ENCODE measurements at regions not wholly inside any gene's neighbourhood (a gene's known extent, or its start where the extent isn't known, plus 50 kb on each side); places are given as distances from the start of the nearest gene placed in this dataset.
A peak's percentile ranks its signal among the peaks of the same experiment; 100 is the strongest.
"Not testable (repeated sequence)": the region's sequence is repeated elsewhere in the genome, so short reads cannot be mapped to it uniquely, and the experiment has no call there.

- DNase-seq (ENCODE audit: low read depth, low spot score): no peak
- no peak overlapping the region for H3K4me3 ChIP-seq (ENCODE audit: low read length)
These were observed 62.5 kb downstream of the SMIM38 start for GRCh38 chr11:69218271-69218682.

- no peak for DNase-seq (ENCODE audit: low read depth, low spot score)
- H3K4me3 ChIP-seq (ENCODE audit: low read length): no peak overlapping the region
These were observed 63.4 kb downstream of the SMIM38 start for GRCh38 chr11:69218946-69219720.

DNA sequence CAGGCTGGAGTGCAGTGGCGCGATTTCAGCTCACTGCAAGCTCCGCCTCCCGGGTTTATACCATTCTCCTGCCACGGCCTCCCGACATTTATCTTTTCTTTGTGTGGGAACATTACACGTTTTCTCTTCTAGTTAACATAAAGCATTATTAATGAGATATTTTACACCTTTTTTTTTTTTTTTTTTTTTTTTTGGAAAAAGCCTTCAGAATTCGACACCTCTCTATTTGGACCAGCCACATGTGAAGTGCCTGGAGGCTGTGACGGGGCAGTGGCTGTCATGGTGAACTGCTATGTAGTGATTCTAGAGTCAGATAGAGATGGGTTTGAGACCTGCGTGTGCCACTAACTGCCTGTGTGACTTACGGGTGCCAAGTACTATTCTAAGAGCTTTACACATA is 64.3 kb downstream of the SMIM38 start:
- DNase-seq (ENCODE audit: low read depth, low spot score): no peak

GRCh38 chr11:69220561-69221051 is 64.9 kb downstream of the SMIM38 start:
- no peak overlapping the region for H3K4me3 ChIP-seq (ENCODE audit: low read length)
- DNase-seq (ENCODE audit: low read depth, low spot score): no peak

More for the DNA sequence above, 64.3 kb downstream of the SMIM38 start:
- no peak overlapping the region for H3K4me3 ChIP-seq (ENCODE audit: low read length)

DNA sequence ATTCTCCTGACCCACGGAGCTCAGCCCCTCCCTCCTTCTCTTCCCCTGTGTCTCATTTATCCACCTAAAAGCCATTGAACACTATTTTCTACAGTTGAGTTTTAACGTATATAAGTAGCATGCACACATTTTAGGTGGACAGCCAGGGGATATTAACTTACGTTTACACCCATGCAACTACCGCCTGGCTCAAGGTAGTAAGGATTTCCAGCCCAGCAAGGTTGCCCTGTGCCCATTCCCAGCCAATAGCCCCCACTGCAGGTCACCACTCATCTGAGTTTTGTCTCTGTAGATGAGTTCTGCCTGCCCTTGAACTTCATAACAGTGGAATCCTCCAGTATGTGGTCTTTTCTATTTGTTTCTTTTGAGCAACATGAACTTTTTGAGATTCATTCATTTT is 65.4 kb downstream of the SMIM38 start:
- H3K4me3 ChIP-seq (ENCODE audit: low read length): no peak overlapping the region
- no peak for DNase-seq (ENCODE audit: low read depth, low spot score)

GRCh38 chr11:69221636-69222035 is 65.9 kb downstream of the SMIM38 start:
- not testable (repeated sequence) for H3K4me3 ChIP-seq (ENCODE audit: low read length); DNase-seq (ENCODE audit: low read depth, low spot score)

GRCh38 chr11:69227271-69227670 is 66.7 kb upstream of the MYEOV start:
- H3K4me3 ChIP-seq (ENCODE audit: low read length): no peak overlapping the region
- DNase-seq (ENCODE audit: low read depth, low spot score): no peak

GRCh38 chr11:69229511-69229910 is 64.4 kb upstream of the MYEOV start:
- no peak for DNase-seq (ENCODE audit: low read depth, low spot score)
- no peak overlapping the region for H3K4me3 ChIP-seq (ENCODE audit: low read length)

DNA sequence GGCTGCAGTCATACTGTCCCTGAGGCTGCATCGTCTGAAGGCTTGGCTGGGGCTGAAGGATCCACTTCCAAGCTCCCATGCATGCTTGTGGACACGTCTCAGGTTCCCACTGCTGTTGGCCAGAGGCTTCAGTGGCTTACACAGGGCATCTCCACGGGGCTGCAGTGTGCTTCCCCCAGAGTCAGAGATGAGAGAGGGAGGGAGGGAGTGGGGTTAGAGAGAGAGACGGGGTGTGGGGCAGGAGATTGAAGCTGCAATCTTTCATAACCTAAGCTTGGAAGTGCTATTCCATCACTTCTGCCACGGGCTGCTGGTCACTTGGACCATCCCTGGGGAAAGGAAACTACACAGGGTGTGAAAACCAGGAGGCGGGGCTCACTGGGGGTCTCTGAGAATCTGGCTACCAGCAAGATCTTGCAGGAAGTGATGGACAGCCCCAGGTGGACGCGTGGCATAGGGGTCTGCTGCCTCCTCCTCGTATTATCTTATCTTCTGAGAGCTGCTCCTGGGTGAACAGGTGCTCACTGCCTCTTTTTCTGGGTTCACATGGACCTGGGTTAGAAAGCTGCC is 63.0 kb upstream of the MYEOV start:
- no peak overlapping the region for H3K4me3 ChIP-seq (ENCODE audit: low read length)
- DNase-seq (ENCODE audit: low read depth, low spot score): no peak

DNA sequence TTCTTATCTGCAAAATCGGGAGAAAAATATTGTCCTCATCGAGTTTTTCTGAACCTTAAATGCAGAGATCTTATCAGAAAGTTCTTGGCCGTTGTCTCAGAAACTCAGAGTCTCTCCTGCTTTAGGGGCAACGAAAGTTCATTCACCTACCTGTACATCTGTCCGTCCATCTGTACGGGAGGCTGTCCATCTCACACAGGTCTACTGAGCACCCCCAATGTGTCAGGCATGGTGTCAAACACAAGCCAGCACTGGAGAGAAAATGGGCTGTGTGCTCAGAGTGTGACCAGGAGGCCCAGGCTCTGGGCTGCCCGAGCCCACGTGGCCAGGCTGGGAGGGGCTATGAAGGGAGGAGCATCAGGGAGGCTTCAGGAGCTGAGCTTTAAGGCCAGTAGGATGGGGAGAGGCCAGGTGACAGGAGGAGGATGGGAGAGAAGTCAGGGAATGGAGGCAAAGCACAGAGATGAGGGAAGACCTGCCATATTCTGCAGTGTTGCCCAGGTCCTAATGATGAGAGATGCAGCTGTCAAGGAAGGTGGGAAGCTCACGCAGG is 62.4 kb upstream of the MYEOV start:
- DNase-seq (ENCODE audit: low read depth, low spot score): no peak
- no peak overlapping the region for H3K4me3 ChIP-seq (ENCODE audit: low read length)

- no peak overlapping the region for H3K4me3 ChIP-seq (ENCODE audit: low read length)
- DNase-seq (ENCODE audit: low read depth, low spot score): no peak
These were observed 60.9 kb upstream of the MYEOV start for GRCh38 chr11:69232821-69233743.

DNA sequence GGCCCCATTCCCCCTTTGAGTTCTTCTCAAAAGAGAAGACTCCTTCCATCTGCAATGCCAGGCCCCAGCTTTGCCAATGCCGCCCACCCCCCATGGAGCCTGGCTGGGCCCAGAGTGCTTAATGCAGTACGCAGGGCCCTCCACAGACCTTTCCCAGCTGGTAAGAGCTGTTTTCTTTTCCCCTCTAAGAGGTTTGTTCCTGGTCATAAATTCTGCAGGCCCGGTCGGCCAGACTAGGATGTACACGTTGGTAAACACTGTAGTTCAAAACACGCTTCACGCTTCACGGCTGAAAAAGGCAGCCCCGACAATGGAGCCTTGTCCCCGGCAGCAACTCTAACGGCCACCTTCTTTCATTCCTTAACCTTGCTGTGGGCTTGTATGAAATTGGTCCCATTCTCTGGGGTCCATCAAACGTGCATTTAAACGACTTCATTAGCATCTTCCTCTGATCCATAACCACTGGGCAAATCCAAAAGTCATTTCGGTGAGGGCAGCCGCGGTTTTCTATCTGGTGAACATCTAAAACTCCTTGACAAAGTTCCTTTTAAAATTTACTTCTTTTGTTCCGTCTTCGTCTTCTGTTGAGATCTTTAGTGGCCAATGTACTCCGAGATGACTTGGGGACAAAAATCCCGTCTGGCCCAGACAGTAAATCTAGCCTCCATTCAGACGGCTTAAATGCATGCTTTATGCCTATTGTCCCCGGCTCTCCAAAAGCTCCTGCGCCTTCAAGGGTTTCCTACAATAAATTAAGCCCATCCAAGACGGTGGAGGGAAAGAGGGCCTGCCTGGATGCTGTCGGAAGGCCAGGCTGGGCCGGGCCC is 60.0 kb upstream of the MYEOV start:
- no peak for DNase-seq (ENCODE audit: low read depth, low spot score)
- H3K4me3 ChIP-seq (ENCODE audit: low read length): no peak overlapping the region

- H3K4me3 ChIP-seq (ENCODE audit: low read length): no peak overlapping the region
- DNase-seq (ENCODE audit: low read depth, low spot score): no peak
These were observed 58.9 kb upstream of the MYEOV start for GRCh38 chr11:69234740-69235710.

DNA sequence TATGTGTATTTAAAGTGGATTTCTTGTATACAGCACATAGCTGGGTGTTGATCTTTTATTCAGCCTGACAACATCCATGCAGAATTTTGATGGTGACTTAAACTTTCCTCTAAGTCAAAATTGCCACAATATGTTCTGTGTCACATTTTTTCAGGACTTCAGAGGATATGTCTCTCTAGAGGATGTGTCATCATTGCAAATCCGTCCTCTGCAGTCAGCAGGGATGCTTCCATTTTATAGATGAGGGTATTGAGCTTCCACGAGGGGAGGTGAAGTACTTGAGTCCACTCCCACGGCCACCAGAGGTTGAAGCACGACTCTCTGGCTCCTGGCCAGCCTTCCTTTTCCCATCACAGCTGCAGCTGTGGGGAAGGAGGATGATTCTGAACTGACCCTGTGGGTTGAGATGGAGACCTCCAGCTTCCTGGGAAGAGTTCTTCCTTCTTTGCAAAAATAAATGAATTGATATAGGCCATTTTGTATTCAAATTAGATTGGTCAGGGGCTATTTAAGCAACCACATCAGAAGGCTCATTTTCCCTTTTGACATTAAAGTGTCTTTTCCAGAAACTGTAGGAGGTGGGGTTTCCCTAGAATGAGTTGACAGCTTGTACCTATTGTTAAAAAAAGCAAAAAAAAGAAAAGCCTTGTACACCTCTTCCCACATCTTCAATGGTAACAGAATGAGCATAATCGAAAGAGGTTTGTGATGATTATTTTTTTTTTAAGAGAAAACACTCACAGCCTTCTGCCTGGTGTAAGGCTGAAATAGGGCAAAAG is 55.2 kb upstream of the MYEOV start:
- no peak for DNase-seq (ENCODE audit: low read depth, low spot score)
- no peak overlapping the region for H3K4me3 ChIP-seq (ENCODE audit: low read length)

GRCh38 chr11:69239641-69240040 is 54.3 kb upstream of the MYEOV start:
- no peak for DNase-seq (ENCODE audit: low read depth, low spot score)
- H3K4me3 ChIP-seq (ENCODE audit: low read length): no peak overlapping the region

GRCh38 chr11:69240332-69241074 is 53.5 kb upstream of the MYEOV start:
- peak; percentile 1 for DNase-seq (ENCODE audit: low read depth, low spot score)
- no peak overlapping the region for H3K4me3 ChIP-seq (ENCODE audit: low read length)

Measured in Jurkat, Clone E6-1 (cell line).